DND-41 (cell line): ENCODE measurements at regions not wholly inside any gene's neighbourhood (a gene's known extent, or its start where the extent isn't known, plus 50 kb on each side); places are given as distances from the start of the nearest gene placed in this dataset.
"Not testable (repeated sequence)": the region's sequence is repeated elsewhere in the genome, so short reads cannot be mapped to it uniquely, and the experiment has no call there.

Experiments used
- EZH2 ChIP-seq: IDR thresholded peaks from 3 replicates; pipeline ENCODE4 v1.6.1; 2012; ENCODE audit warnings: borderline replicate concordance, low read depth, mild to moderate bottlenecking, moderate library complexity, low read length, inconsistent platforms; ENCODE audit not compliant: severe bottlenecking
- TF ChIP-seq, protein P1 (sequence below): IDR thresholded peaks from 2 replicates; pipeline ENCODE4 v1.5.1; 2012; ENCODE audit warnings: borderline replicate concordance, low read length, moderate library complexity, mild to moderate bottlenecking; ENCODE audit not compliant: poor library complexity, severe bottlenecking; ENCODE audit errors: extremely low read depth

DNA sequence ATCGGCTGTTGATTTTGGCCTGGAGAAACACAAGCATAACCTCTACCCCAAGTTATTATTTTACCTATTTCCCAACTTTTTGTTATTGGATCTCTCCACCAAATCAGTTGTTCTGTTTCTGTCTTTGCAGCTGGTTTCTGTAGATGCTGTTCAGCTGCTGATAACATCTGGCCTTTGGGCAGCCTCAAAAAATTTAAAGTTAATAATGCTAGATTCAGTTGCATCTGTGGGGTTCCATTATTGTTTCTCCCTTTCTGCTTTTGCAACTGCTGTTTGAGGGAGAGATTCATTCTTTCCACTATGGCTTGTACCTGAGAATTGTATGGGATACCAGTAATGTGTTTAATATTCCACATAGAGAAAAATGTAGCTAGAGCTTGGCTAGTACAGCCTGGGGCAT lies 118.7 kb upstream of the IGFBP3 start:
- TF ChIP-seq, protein P1, sequence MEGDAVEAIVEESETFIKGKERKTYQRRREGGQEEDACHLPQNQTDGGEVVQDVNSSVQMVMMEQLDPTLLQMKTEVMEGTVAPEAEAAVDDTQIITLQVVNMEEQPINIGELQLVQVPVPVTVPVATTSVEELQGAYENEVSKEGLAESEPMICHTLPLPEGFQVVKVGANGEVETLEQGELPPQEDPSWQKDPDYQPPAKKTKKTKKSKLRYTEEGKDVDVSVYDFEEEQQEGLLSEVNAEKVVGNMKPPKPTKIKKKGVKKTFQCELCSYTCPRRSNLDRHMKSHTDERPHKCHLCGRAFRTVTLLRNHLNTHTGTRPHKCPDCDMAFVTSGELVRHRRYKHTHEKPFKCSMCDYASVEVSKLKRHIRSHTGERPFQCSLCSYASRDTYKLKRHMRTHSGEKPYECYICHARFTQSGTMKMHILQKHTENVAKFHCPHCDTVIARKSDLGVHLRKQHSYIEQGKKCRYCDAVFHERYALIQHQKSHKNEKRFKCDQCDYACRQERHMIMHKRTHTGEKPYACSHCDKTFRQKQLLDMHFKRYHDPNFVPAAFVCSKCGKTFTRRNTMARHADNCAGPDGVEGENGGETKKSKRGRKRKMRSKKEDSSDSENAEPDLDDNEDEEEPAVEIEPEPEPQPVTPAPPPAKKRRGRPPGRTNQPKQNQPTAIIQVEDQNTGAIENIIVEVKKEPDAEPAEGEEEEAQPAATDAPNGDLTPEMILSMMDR, result not testable (repeated sequence)
- not testable (repeated sequence) for TF ChIP-seq EZH2
